ENCODE measurements at regions not wholly inside any gene's neighbourhood (a gene's known extent, or its start where the extent isn't known, plus 50 kb on each side); places are given as distances from the start of the nearest gene placed in this dataset.
"Not testable (repeated sequence)": the region's sequence is repeated elsewhere in the genome, so short reads cannot be mapped to it uniquely, and the experiment has no call there.

DNA sequence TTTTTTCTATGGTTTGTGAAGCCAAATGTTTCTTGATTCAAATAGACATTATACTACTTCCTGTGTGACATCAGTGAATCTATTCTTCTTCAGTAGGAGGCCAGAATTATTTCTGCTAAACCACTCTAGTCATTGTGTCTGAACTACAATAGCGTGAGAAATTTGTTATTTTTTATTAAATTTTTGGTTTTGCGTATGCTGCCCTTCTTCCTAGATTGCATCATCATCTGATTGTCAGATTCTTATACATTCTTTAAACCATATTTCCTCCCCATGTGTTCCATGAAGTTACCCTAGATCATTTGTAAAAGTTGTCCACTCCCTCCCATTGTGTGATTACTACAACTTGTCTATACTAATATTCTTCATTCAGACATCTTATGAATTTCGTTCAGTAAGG, 187.8 kb upstream of the SPRY2 start:
- no peaks in the 10 kb centered on the region for H3K9me3 ChIP-seq
- H3K4me3 ChIP-seq, result no peak overlapping the region
- ATAC-seq (no peak), DNase-seq (no peak), FAIRE-seq (no peak)
- TF ChIP-seq CTCF (IDR thresholded peaks at IDR 0.05), result no peak
- no peaks in the 10 kb centered on the region for H3K27me3 ChIP-seq
- H3K4me1 ChIP-seq, result no peaks in the 10 kb centered on the region
- intact Hi-C loops (cut with DNase I), result no loop called here
- 77 to 89% methylated on average over 3 of the region's 3 CpGs for WGBS, 2 donors
- no peak overlapping the region for H3K27ac ChIP-seq
- H3K36me3 ChIP-seq, result no peaks in the 10 kb centered on the region

GRCh38 chr13:80527400-80527799, 186.5 kb upstream of the SPRY2 start:
- no peak overlapping the region for H3K27ac ChIP-seq
- H3K4me1 ChIP-seq, result no peaks in the 10 kb centered on the region
- 74 to 83% methylated on average over 2 of the region's 2 CpGs for WGBS, 2 donors
- DNase-seq, result no peak
- H3K9me3 ChIP-seq, result no peaks in the 10 kb centered on the region
- no peak for TF ChIP-seq CTCF (IDR thresholded peaks at IDR 0.05)
- H3K27me3 ChIP-seq, result no peaks in the 10 kb centered on the region
- no peak overlapping the region for H3K4me3 ChIP-seq
- no peaks in the 10 kb centered on the region for H3K36me3 ChIP-seq
- intact Hi-C loops (cut with DNase I), result no loop called here
- FAIRE-seq, result no peak
- no peak for ATAC-seq

GRCh38 chr13:80524447-80525215, 183.7 kb upstream of the SPRY2 start:
- Histone ChIP-seq H3K36me3 (no peaks in the 10 kb centered on the region), H3K9me3 (no peaks in the 10 kb centered on the region), H3K4me1 (no peaks in the 10 kb centered on the region), H3K27me3 (no peaks in the 10 kb centered on the region), H3K4me3 (no peak overlapping the region), H3K27ac (no peak overlapping the region)
- 83 to 87% methylated on average over 4 of the region's 4 CpGs for WGBS, 2 donors
- intact Hi-C loops (cut with DNase I), result no loop called here
- DNase-seq (no peak), FAIRE-seq (no peak), ATAC-seq (no peak)
- no peak for TF ChIP-seq CTCF (IDR thresholded peaks at IDR 0.05)

DNA sequence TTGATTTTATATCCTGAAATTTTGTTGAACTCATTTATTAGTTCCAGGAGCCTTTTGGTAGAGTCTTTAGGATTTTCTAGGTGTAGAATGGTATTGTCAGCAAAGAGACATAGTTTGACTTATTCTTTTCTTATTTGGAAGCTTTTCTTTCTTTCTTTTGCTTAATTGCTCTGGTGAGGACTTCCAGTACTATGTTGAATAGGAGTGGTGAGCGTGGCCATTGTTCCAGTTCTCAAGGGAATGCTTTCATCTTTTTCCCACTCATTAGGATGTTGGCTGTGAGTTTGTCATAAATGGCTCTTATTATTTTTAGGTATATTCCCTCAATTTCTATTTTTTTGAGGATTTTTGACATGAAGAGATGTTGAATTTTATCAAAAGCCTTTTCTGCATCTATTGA, 182.2 kb upstream of the SPRY2 start:
- H3K9me3 ChIP-seq, result no peaks in the 10 kb centered on the region
- ATAC-seq (no peak), DNase-seq (no peak), FAIRE-seq (no peak)
- WGBS, 2 donors, result 88 to 94% methylated on average over 1 of the region's 1 CpG
- H3K4me1 ChIP-seq, result no peaks in the 10 kb centered on the region
- no peaks in the 10 kb centered on the region for H3K36me3 ChIP-seq
- H3K4me3 ChIP-seq, result no peak overlapping the region
- intact Hi-C loops (cut with DNase I), result no loop called here
- H3K27me3 ChIP-seq, result no peaks in the 10 kb centered on the region
- TF ChIP-seq CTCF (IDR thresholded peaks at IDR 0.05), result no peak
- H3K27ac ChIP-seq, result no peak overlapping the region

DNA sequence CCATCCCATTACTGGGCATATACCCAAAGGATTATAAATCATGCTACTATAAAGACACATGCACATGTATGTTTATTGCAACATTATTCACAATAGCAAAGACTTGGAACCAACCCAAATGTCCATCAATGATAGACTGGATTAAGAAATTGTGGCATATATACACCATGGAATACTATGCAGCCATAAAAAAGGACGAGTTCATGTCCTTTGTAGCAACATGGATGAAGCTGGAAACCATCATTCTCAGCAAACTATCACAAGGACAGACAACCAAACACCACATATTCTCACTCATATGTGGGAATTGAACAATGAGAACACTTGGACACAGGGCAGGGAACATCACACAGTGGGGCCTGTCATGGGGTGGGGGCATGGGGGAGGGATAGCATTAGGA, 181.5 kb upstream of the SPRY2 start:
- H3K4me1 ChIP-seq; ATAC-seq; H3K27ac ChIP-seq; H3K36me3 ChIP-seq; FAIRE-seq; H3K9me3 ChIP-seq; H3K4me3 ChIP-seq; H3K27me3 ChIP-seq; DNase-seq; intact Hi-C loops (cut with DNase I): not testable (repeated sequence)
- WGBS, 2 donors, result 40 to 42% methylated on average over 1 of the region's 1 CpG

Data from pancreas (tissue), 10 donors.